ENCODE measurements at regions not wholly inside any gene's neighbourhood (a gene's known extent, or its start where the extent isn't known, plus 50 kb on each side); places are given as distances from the start of the nearest gene placed in this dataset.

DNA sequence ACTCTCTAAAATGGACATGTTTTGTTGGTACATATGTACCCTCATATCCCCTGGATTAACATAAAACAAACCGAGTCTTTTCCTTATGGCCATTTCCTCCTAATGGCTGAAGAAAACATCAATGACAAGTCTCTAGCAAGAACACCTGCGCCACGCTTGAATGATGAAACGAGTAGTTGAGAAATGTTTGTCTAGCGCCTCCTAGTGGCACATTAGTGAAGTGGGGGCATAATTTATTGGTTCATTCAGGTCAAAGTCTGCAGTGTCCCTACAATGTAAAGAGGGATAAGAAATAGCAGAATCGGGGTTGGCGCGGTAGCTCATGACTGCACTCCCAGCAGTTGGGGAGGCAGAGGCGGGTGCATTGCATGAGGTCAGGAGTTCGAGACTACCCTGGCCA, 391.8 kb upstream of the USP9Y start:
- no peaks in the 10 kb centered on the region for H3K36me3 ChIP-seq (ENCODE audit: control insufficient read depth in 2 of 2, extremely low read depth in 1 of 2, insufficient read depth in 2 of 2, low read length in 2 of 2)
- H3K9me3 ChIP-seq (replicated peaks; ENCODE audit: control insufficient read depth, insufficient read depth, low read length): no peaks in the 10 kb centered on the region
- H3K4me1 ChIP-seq (ENCODE audit: control insufficient read depth, extremely low read depth, insufficient read depth, low read length): no peaks in the 10 kb centered on the region
- ChIA-PET CTCF (no interaction called here), POLR2A (no interaction called here)
- FAIRE-seq (no peak), DNase-seq (ENCODE audit: low read depth, low spot score) (no peak)
- no peak overlapping the region for H3K4me2 ChIP-seq (ENCODE audit: insufficient read depth, low read length)
- no peak overlapping the region for H3K27ac ChIP-seq (ENCODE audit: insufficient read depth, low read depth, low read length)
- no peak overlapping the region for H3K9ac ChIP-seq (replicated peaks; ENCODE audit: extremely low read depth, insufficient read depth, low read length)
- intact Hi-C loops (cut with micrococcal nuclease): no loop called here
- no peaks in the 10 kb centered on the region for H4K20me1 ChIP-seq (replicated peaks; ENCODE audit: control insufficient read depth, extremely low read depth, insufficient read depth, low read length)
- no peaks in the 10 kb centered on the region for H3K27me3 ChIP-seq (ENCODE audit: control insufficient read depth in 2 of 2, insufficient read depth in 2 of 2, low read length in 2 of 2)
- H2AFZ ChIP-seq (ENCODE audit: low read depth, low read length): no peak overlapping the region
- dilution Hi-C loops (cut with MboI; ENCODE audit: extremely low pct_ligation_motif_present, low sequenced_read_pairs): no loop called here
- BruUV-seq (replicated peaks): no TSS peak
- TF ChIP-seq, protein P1, sequence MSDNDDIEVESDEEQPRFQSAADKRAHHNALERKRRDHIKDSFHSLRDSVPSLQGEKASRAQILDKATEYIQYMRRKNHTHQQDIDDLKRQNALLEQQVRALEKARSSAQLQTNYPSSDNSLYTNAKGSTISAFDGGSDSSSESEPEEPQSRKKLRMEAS (IDR thresholded peaks at IDR 0.05; ENCODE audit: insufficient read depth, insufficient read length): no peak
- TF ChIP-seq MYC (IDR thresholded peaks at IDR 0.05; ENCODE audit: low read depth, low read length): no peak
- TF ChIP-seq JUN (IDR thresholded peaks at IDR 0.05; ENCODE audit: borderline replicate concordance, insufficient read depth, insufficient read length, low read depth): no peak
- TF ChIP-seq EZH2 (IDR thresholded peaks at IDR 0.05; ENCODE audit: borderline replicate concordance, low read depth, low read length, severe bottlenecking): no peak
- TF ChIP-seq GATA2 (IDR thresholded peaks at IDR 0.05; ENCODE audit: insufficient read depth, insufficient read length, low read depth, low read length): no peak
- TF ChIP-seq, protein P2, sequence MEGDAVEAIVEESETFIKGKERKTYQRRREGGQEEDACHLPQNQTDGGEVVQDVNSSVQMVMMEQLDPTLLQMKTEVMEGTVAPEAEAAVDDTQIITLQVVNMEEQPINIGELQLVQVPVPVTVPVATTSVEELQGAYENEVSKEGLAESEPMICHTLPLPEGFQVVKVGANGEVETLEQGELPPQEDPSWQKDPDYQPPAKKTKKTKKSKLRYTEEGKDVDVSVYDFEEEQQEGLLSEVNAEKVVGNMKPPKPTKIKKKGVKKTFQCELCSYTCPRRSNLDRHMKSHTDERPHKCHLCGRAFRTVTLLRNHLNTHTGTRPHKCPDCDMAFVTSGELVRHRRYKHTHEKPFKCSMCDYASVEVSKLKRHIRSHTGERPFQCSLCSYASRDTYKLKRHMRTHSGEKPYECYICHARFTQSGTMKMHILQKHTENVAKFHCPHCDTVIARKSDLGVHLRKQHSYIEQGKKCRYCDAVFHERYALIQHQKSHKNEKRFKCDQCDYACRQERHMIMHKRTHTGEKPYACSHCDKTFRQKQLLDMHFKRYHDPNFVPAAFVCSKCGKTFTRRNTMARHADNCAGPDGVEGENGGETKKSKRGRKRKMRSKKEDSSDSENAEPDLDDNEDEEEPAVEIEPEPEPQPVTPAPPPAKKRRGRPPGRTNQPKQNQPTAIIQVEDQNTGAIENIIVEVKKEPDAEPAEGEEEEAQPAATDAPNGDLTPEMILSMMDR (IDR thresholded peaks at IDR 0.05; ENCODE audit: extremely low read depth in 1 of 2, insufficient read depth in 1 of 2, low read depth in 1 of 2, low read length in 2 of 2): no peak
- no peak for TF ChIP-seq POLR2A (IDR thresholded peaks at IDR 0.05; ENCODE audit: low read depth, low read length)
- no peak for TF ChIP-seq POLR2AphosphoS5 (IDR thresholded peaks at IDR 0.05; ENCODE audit: insufficient read depth, low read depth, low read length)
- TF ChIP-seq FOS (IDR thresholded peaks at IDR 0.05; ENCODE audit: borderline replicate concordance, insufficient read depth, low read length): no peak
- H3K4me3 ChIP-seq (replicated peaks in 1 of 3; ENCODE audit: insufficient read depth in 1 of 3, low read depth in 1 of 3, low read length in 3 of 3): no peak overlapping the region
- H3K79me2 ChIP-seq (ENCODE audit: control insufficient read depth, insufficient read depth, low read length): no peaks in the 10 kb centered on the region
- H3K9me1 ChIP-seq (replicated peaks; ENCODE audit: control insufficient read depth, extremely low read depth, insufficient read depth, low read length): no peaks in the 10 kb centered on the region

Measured in endothelial cell of umbilical vein (primary cell).